ENCODE measurements at regions not wholly inside any gene's neighbourhood (a gene's known extent, or its start where the extent isn't known, plus 50 kb on each side); places are given as distances from the start of the nearest gene placed in this dataset.

DNA sequence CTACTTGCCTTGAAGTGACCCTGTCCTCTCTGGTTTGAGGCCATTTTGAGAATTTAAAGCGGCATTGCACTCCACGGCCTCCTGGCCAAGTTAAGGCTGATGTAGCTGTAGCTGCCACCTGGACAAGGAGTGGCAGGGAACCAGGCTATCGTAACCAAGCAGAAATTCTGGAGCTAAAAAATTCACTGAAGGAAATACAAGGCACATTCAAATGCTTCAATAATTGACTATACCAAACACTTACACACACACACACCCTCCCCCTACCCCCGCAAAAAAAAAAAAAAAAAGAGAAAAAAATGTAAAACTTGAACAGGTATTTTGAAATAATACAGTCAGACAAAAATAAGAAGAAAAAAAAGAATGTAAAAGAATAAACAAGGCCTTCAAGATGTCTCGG is 409.0 kb upstream of the SEMA3A start:
- TF ChIP-seq, protein P1, sequence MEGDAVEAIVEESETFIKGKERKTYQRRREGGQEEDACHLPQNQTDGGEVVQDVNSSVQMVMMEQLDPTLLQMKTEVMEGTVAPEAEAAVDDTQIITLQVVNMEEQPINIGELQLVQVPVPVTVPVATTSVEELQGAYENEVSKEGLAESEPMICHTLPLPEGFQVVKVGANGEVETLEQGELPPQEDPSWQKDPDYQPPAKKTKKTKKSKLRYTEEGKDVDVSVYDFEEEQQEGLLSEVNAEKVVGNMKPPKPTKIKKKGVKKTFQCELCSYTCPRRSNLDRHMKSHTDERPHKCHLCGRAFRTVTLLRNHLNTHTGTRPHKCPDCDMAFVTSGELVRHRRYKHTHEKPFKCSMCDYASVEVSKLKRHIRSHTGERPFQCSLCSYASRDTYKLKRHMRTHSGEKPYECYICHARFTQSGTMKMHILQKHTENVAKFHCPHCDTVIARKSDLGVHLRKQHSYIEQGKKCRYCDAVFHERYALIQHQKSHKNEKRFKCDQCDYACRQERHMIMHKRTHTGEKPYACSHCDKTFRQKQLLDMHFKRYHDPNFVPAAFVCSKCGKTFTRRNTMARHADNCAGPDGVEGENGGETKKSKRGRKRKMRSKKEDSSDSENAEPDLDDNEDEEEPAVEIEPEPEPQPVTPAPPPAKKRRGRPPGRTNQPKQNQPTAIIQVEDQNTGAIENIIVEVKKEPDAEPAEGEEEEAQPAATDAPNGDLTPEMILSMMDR (conservative IDR thresholded peaks at IDR 0.05; ENCODE audit: low read depth in 2 of 2) = no peak
- TF ChIP-seq, protein P2, sequence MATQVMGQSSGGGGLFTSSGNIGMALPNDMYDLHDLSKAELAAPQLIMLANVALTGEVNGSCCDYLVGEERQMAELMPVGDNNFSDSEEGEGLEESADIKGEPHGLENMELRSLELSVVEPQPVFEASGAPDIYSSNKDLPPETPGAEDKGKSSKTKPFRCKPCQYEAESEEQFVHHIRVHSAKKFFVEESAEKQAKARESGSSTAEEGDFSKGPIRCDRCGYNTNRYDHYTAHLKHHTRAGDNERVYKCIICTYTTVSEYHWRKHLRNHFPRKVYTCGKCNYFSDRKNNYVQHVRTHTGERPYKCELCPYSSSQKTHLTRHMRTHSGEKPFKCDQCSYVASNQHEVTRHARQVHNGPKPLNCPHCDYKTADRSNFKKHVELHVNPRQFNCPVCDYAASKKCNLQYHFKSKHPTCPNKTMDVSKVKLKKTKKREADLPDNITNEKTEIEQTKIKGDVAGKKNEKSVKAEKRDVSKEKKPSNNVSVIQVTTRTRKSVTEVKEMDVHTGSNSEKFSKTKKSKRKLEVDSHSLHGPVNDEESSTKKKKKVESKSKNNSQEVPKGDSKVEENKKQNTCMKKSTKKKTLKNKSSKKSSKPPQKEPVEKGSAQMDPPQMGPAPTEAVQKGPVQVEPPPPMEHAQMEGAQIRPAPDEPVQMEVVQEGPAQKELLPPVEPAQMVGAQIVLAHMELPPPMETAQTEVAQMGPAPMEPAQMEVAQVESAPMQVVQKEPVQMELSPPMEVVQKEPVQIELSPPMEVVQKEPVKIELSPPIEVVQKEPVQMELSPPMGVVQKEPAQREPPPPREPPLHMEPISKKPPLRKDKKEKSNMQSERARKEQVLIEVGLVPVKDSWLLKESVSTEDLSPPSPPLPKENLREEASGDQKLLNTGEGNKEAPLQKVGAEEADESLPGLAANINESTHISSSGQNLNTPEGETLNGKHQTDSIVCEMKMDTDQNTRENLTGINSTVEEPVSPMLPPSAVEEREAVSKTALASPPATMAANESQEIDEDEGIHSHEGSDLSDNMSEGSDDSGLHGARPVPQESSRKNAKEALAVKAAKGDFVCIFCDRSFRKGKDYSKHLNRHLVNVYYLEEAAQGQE (IDR thresholded peaks at IDR 0.05; ENCODE audit: unreplicated experiment) = no peak
- no peak for TF ChIP-seq CREB1 (CRISPR knock-in tag; IDR thresholded peaks at IDR 0.05; ENCODE audit: low read depth)
- TF ChIP-seq ZNF114 (CRISPR knock-in tag; IDR thresholded peaks at IDR 0.05) = no peak
- no peak for TF ChIP-seq POLR2AphosphoS5 (IDR thresholded peaks at IDR 0.05; ENCODE audit: low read depth)
- TF ChIP-seq EZH2 (IDR thresholded peaks at IDR 0.05; ENCODE audit: low read depth, unreplicated experiment) = no peak
- TF ChIP-seq EZH2phosphoT487 (IDR thresholded peaks at IDR 0.05; ENCODE audit: unreplicated experiment) = no peak
- no peak for TF ChIP-seq ZNF331 (CRISPR knock-in tag; IDR thresholded peaks at IDR 0.05; ENCODE audit: low read depth)
- TF ChIP-seq NANOG (IDR thresholded peaks at IDR 0.05; ENCODE audit: borderline replicate concordance) = no peak
- TF ChIP-seq, protein P3, sequence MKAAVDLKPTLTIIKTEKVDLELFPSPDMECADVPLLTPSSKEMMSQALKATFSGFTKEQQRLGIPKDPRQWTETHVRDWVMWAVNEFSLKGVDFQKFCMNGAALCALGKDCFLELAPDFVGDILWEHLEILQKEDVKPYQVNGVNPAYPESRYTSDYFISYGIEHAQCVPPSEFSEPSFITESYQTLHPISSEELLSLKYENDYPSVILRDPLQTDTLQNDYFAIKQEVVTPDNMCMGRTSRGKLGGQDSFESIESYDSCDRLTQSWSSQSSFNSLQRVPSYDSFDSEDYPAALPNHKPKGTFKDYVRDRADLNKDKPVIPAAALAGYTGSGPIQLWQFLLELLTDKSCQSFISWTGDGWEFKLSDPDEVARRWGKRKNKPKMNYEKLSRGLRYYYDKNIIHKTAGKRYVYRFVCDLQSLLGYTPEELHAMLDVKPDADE (IDR thresholded peaks at IDR 0.05) = no peak
- no peak for TF ChIP-seq JUNB (IDR thresholded peaks at IDR 0.05; ENCODE audit: unreplicated experiment)
- TF ChIP-seq, protein P4, sequence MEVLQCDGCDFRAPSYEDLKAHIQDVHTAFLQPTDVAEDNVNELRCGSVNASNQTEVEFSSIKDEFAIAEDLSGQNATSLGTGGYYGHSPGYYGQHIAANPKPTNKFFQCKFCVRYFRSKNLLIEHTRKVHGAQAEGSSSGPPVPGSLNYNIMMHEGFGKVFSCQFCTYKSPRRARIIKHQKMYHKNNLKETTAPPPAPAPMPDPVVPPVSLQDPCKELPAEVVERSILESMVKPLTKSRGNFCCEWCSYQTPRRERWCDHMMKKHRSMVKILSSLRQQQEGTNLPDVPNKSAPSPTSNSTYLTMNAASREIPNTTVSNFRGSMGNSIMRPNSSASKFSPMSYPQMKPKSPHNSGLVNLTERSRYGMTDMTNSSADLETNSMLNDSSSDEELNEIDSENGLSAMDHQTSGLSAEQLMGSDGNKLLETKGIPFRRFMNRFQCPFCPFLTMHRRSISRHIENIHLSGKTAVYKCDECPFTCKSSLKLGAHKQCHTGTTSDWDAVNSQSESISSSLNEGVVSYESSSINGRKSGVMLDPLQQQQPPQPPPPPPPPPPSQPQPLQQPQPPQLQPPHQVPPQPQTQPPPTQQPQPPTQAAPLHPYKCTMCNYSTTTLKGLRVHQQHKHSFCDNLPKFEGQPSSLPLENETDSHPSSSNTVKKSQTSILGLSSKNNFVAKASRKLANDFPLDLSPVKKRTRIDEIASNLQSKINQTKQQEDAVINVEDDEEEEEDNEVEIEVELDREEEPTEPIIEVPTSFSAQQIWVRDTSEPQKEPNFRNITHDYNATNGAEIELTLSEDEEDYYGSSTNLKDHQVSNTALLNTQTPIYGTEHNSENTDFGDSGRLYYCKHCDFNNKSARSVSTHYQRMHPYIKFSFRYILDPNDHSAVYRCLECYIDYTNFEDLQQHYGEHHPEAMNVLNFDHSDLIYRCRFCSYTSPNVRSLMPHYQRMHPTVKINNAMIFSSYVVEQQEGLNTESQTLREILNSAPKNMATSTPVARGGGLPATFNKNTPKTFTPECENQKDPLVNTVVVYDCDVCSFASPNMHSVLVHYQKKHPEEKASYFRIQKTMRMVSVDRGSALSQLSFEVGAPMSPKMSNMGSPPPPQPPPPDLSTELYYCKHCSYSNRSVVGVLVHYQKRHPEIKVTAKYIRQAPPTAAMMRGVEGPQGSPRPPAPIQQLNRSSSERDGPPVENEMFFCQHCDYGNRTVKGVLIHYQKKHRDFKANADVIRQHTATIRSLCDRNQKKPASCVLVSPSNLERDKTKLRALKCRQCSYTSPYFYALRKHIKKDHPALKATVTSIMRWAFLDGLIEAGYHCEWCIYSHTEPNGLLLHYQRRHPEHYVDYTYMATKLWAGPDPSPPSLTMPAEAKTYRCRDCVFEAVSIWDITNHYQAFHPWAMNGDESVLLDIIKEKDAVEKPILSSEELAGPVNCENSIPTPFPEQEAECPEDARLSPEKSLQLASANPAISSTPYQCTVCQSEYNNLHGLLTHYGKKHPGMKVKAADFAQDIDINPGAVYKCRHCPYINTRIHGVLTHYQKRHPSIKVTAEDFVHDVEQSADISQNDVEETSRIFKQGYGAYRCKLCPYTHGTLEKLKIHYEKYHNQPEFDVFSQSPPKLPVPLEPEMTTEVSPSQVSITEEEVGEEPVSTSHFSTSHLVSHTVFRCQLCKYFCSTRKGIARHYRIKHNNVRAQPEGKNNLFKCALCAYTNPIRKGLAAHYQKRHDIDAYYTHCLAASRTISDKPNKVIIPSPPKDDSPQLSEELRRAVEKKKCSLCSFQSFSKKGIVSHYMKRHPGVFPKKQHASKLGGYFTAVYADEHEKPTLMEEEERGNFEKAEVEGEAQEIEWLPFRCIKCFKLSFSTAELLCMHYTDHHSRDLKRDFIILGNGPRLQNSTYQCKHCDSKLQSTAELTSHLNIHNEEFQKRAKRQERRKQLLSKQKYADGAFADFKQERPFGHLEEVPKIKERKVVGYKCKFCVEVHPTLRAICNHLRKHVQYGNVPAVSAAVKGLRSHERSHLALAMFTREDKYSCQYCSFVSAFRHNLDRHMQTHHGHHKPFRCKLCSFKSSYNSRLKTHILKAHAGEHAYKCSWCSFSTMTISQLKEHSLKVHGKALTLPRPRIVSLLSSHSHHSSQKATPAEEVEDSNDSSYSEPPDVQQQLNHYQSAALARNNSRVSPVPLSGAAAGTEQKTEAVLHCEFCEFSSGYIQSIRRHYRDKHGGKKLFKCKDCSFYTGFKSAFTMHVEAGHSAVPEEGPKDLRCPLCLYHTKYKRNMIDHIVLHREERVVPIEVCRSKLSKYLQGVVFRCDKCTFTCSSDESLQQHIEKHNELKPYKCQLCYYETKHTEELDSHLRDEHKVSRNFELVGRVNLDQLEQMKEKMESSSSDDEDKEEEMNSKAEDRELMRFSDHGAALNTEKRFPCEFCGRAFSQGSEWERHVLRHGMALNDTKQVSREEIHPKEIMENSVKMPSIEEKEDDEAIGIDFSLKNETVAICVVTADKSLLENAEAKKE (CRISPR knock-in tag; IDR thresholded peaks at IDR 0.05) = no peak
- no peak for TF ChIP-seq STAT1 (IDR thresholded peaks at IDR 0.05; ENCODE audit: unreplicated experiment)

Measured in GM23338 (cell line).